ENCODE measurements at regions not wholly inside any gene's neighbourhood (a gene's known extent, or its start where the extent isn't known, plus 50 kb on each side); places are given as distances from the start of the nearest gene placed in this dataset.
"Not testable (repeated sequence)": the region's sequence is repeated elsewhere in the genome, so short reads cannot be mapped to it uniquely, and the experiment has no call there.

DNA sequence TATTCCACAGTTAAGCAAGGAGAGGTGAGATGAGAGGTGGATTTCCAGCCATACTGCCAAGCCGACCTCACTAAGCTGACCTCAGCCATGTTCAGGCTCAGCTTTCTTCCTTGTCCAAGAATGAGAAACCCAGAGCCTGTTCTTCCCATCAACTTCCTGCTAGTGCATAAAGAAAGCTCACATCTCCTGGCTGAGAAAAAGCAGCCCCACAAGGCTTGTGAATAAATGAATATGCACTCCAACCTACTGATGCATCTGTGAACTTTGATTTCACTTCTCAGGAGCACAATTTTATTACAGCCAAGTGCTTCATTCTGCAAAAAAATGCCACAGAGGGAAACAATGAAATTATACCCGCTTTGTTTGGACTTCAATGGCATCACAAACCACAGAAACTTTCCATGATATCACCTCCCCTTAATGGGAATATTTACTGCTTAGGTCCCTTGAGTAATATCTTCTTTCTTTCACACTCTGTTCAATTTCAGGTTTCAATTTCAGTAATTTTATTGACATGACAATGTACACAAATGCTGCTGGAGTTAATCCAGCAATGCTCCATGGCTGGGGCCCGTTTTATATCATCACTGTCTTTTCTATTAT, 437.0 kb upstream of the PPP2R3A start:
- ATAC-seq = no peak

DNA sequence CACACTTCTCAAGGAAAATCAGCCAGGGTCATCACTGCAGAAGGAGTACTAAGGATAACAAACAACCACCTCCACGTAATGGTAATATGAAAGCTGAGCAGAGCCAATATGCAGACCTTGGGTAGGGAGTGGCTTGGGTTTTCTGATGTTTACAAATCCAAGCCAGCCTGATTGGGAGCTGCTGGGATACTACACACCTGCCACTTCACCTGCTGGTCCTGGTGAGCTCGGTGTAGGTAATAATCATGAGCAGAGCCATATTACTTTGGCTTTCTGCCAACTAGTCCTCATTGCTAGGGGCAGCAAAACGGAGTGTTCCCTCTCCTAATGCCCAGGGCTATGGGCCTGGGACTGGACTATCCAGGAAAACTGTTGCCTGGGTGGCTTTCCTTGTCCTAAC, 433.5 kb upstream of the PPP2R3A start:
- no peak for DNase-seq (ENCODE audit: low spot score)
- intact Hi-C loops (cut with DNase I) = no loop called here
- ATAC-seq = no peak

More for the DNA sequence above, 437.0 kb upstream of the PPP2R3A start:
- no peak for DNase-seq (ENCODE audit: low spot score)
- intact Hi-C loops (cut with DNase I) = no loop called here

DNA sequence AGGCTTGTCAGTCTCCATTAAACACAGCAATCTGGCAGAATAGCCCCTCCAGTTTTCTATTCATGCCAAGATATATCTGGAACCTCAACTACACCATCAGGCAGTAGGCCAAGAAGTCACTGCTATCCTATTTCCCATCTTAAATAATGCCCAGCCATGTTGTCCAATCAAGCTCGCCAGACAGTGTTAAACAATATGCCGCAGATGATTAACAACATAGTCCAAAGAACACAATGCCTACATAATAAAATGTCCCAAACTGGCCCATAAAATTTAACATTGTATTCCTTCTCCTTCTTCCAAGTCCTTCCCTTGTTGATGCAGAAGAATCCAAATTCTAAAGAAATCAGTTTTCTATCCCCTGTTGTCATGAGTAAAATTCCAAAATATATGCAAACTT, 427.4 kb upstream of the PPP2R3A start:
- no peak for DNase-seq (ENCODE audit: low spot score)
- intact Hi-C loops (cut with DNase I) = no loop called here
- no peak for ATAC-seq

DNA sequence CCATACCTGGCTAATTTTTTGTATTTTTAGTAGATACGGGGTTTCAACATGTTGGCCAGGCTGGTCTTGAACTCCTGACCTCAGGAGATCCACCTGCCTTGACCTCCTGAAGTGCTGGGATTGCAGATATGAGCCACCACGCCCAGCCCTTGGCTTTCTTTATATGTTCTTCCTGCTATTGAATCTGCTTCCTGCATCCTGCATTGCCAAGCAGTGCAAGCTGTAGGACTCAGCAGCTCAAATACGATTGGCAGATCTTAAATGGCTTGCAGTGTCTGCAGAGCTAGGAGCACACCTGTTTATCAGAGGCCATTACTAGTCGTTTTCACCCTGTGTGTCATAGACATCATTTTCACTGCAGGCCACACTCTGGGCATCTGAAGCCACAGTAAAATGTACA, 426.2 kb upstream of the PPP2R3A start:
- ATAC-seq = no peak
- DNase-seq (ENCODE audit: low spot score) = no peak
- intact Hi-C loops (cut with DNase I) = no loop called here

DNA sequence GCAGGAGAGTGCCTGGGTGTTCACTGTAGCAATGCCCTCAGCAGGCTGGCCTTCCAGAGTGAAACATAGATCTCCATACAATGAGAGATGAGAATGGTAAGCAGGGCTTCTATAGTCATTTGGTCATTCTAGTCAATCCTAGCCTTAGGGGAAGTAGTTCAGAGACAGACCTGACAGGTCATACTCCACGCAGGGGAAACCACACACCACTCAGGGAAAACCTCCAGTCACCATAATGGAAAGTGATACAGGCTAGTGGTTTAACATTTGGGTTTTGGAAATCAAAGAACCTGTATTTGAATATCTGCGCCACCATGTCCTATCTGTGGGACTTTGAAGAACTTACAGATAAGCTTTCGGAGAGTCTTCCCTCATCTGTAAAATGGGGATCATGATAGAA, 425.7 kb upstream of the PPP2R3A start:
- intact Hi-C loops (cut with DNase I) = no loop called here
- ATAC-seq (no peak), DNase-seq (ENCODE audit: low spot score) (no peak)

DNA sequence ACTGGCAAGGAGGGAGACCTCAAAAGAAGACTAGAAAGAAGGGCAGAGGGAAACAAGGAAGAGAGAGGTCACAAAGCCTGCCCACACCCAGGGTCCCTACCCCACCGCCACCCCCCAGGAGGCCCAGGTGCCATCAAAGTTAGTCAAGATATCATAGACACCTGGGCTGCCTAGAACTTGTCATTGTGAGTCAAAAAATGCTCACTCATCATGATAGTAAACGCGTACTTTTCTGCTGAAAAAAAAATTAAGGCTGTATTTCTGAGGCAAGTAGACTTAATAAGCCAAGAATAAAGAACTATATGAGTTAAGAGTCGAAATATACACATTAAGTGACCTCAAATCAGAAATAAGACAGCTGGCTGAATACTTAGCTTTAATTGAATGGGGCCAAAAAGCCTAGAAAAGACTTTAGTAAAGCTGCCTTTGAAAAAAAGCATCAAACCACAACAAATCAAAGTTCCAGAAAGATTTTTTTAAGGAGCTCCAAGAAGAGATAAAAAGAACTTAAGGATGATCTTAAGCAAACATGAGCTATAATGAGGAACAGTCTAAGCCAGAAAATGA, 415.5 kb upstream of the PPP2R3A start:
- no peak for DNase-seq (ENCODE audit: low spot score)
- ATAC-seq = no peak
- intact Hi-C loops (cut with DNase I) = no loop called here

DNA sequence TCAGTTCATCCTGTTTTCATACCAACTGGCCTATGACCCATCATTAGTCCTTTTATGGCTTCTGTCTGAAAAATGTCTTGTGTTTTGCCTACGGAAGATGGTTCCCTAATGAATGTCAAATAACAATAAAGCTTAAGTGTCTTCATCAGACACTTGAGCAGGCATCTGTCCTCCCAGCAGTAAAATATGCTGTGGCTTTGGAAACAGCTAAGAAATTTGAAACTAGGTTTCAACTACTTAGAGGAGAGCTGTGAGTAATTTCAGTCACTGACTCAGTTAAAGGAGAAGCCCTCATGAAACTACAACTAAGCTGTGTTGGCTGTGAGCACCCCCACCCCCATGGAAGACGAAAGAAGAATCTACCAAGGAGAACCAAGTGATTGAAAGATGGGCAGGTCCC, 409.4 kb upstream of the PPP2R3A start:
- ATAC-seq (no peak), DNase-seq (ENCODE audit: low spot score) (no peak)
- intact Hi-C loops (cut with DNase I) = no loop called here

DNA sequence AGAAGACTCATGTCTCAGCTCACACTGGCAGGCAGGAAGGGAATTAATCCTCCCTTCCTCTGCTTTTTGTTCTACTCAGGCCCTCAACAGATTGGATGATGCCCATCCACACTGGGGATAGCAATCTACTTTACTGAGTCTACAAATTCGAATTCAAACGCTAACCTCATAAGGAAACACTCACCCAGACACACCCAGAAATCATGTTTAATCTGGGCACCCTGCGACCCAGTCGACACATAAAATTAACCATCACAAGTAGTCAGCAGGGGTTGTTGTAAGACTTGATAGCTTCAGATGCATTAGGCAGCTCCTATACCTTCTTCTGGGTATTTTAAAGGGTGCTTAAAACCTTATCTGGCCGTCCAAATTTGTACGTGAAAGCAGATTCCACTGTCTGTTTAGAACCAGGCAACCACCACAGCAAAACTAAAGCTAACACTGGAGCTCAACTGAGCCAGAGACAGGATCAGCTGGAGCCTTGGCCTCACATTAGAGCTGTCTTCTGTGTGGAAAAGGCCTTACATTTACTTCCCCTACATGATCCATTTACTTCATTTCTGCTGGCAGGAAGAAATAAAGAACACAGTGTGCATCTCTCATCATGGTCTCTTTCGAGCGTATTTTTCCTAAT, 407.3 kb upstream of the PPP2R3A start:
- intact Hi-C loops (cut with DNase I) = no loop called here
- no peak for DNase-seq (ENCODE audit: low spot score)
- peak; percentile 71 for ATAC-seq

DNA sequence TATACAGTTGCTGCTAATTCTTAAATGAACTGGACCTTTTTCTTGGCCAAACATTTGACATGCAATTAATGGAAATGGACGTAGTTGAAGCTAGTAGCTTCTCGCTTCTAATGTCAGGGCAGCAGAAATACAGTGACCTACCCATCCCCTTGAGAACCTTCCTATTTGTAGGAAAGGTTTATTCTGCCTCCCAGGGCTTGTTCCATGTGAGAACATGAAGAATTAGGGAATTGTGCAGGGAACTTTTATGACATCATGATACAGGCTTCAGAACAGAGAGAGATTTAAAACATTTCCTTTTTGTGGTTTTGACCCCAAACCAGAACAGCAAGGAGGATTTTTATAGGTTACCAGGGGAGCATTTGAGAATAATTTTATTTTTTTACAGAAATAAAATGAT, 406.6 kb upstream of the PPP2R3A start:
- intact Hi-C loops (cut with DNase I) = no loop called here
- peak; percentile 93 for ATAC-seq
- DNase-seq (ENCODE audit: low spot score) = no peak

DNA sequence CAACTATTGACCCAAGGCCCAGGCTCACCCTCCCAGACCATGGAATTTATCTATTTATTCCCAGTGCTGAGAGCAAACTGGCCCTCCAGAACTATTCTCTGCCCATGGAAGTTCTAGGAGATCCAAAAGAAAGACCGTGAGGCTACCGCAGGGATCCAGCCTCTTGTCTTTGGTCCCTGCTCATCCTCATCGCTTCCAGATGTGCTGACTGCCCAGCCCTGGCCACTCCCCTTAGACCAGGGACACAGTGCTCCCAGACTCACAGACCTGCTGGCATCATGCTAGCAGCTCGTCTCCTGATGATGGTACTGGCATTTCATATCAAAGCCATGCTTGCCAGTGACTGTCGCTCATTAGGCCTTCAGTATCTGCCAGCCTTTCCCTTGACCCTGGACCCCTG, 405.7 kb upstream of the PPP2R3A start:
- peak; percentile 61 for ATAC-seq
- intact Hi-C loops (cut with DNase I) = no loop called here

DNA sequence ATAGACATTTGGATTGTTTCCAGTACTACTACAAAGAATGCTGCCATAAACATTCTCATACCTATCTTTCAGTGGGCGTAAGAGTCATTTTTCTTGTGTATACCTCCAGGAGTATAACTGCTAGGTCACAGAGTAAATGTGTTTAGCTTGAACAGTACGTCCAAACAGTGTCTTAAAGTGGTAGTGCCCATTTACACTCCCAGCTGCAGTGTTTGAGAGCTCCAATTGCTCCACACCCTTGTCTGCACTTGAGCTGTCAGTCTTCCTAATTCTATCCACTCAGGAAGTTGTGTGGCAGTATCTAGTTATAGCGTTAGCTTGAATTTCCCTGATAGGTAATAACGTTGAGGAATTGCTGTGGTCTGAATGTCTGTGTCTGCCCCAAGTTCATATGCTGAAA, 404.7 kb upstream of the PPP2R3A start:
- intact Hi-C loops (cut with DNase I) = no loop called here
- ATAC-seq (no peak), DNase-seq (ENCODE audit: low spot score) (no peak)

More for the DNA sequence above, 405.7 kb upstream of the PPP2R3A start:
- DNase-seq (ENCODE audit: low spot score) = no peak

DNA sequence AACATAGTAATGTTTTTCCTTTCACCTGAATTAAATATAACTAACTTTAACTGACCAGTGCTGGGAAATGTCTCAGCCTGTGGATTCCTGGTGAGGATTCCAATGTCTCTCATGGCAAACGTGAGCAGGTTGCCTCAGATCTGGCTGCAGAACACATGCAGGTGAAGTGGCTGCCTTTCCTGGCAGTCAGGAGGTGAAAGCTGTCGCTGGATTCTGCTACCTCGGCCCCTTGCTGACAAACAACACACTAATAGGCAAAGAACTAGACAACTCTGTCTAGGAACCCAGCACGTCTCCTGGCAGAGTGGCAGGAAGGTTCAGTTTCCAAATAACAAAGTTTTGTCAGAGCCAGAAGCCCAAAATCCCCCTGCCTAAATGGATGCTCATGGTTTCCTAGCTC, 400.8 kb upstream of the PPP2R3A start:
- DNase-seq (ENCODE audit: low spot score) = no peak
- intact Hi-C loops (cut with DNase I) = no loop called here
- no peak for ATAC-seq

DNA sequence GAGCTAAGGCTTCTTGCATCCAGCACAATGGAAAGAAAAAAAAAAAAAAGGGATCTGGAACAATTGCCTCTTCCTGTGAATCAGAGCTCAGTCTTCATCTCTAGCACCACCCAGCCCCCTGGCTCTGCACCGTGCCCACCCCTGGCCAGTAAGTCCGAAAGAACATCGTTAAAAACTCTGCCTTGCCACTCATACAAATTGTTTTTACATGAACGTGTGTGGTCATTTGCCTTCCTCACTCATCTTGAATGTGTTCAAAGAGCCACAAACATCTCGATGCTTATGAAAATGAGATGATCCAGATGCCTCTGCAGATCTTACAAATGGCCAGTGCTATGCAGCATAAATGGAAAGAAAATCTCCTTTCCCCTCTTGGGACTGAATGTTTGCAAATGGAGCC, 400.0 kb upstream of the PPP2R3A start:
- DNase-seq (ENCODE audit: low spot score) (no peak), ATAC-seq (no peak)
- intact Hi-C loops (cut with DNase I) = no loop called here

DNA sequence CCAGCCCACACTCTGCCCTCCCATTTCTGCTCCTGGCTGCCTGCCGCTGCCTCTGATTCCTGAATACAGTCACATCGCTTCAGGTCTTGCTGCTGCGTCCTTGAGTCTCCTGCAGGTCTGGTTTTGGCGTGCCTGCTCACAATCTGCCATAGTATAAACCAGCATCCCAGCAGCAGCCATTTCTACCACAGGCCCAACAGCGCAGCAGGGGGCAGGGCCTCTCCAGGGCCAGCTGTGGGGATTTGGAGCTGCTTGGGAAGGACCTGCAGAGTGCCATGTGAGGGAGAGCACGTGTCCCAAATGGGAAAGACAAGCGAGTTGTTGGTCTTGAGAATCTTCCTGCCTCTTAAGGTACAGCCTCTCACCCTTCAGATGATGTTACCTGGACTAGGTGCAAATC, 398.3 kb upstream of the PPP2R3A start:
- intact Hi-C loops (cut with DNase I) = no loop called here
- ATAC-seq (no peak), DNase-seq (ENCODE audit: low spot score) (no peak)

DNA sequence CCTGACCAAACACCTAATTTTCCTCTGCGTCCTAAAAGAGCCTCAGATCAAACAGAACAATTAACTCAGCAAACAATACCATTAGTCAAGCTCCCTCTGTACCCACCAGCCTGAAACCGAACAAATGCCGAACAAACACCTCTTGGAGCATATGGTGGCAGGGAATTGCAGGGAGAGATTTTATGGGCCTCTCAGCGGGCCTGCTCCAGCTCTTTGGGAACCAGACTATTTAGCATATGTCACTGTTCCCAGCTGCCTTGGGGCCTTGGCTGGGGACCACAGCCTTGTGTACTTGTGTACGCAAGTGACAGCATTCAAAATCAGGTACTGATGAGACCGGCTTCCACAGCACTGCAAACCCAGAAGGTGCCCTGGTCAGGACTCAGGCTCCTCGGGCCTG, 388.8 kb upstream of the PPP2R3A start:
- intact Hi-C loops (cut with DNase I) = no loop called here
- DNase-seq (ENCODE audit: low spot score) = no peak
- ATAC-seq = no peak

DNA sequence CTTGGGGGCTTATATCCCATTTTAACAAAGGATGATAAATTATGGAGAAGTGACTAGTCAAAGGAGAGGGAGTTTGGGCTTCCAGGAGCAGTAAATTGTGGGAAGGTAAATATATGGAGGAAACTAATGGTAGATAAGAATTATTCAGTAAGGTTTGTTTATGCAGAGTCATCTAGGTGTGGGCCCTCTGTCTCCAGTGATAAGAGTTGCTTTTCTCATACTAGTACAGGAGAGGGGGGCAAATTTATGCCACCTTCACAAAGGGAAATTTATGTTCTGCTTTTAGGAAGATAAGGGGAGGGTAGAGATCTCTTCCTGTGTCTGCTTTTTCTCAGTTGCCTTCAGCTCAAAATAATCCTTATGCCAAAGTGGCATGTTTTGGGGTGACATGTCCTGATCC, 383.7 kb upstream of the PPP2R3A start:
- DNase-seq (ENCODE audit: low spot score) = no peak
- no peak for ATAC-seq
- intact Hi-C loops (cut with DNase I) = no loop called here

DNA sequence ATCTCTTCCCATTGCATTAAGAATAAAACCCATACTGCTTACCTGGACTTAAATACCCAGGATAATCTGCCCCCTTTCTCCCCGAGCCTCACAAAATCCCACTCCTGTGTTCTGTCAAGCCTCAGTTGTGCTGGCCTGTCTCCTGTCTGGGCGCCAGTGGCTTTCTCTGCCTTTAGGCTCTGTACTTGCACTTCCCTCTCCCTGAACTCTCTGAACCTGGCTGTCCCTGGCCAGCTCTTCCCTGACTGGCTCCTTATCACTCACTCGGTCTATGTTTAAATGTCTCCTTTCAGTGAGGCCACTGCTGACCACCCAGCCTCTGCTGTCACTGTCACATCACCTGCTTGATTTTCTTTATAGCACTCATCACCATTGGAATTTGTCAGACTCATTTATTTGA, 382.7 kb upstream of the PPP2R3A start:
- ATAC-seq (no peak), DNase-seq (ENCODE audit: low spot score) (no peak)
- intact Hi-C loops (cut with DNase I) = no loop called here

DNA sequence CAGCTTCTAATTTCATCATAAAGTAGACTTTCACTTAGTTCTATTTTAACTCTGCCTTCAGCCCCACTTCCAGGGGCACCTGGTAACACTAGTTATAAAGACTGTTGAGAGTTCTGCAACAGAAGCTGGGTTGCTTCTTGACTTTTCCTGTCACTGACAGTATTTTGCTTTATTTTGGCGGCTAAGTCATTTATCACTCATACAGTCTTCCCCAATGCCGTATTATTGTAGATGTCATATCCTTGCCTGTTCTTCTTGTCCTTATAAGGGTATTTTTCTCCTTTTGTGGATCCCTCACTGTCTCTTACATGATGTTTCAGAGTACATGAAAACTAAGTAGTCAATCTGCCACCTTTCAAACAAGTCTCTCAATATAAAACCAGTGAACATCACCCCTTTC, 369.0 kb upstream of the PPP2R3A start:
- DNase-seq (ENCODE audit: low spot score) = no peak
- ATAC-seq = no peak
- intact Hi-C loops (cut with DNase I) = no loop called here

DNA sequence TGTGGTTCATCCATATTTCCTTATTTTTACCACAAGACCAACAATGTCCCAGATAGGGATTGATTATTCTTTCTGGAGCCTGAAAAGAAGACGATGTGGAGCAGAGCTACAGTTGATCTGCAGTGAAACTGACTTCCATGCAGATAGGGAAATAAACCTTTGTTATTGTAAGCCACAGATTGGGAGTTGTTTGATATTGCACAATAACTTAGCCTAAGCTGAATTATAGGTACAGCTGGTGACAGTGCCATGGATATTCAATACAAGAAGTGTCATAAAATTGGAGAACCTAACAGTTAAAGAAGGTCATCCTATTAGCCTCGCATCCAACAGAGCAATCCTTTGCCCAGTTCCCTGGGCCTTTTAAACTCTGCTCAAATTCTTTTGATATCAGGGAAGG, 367.7 kb upstream of the PPP2R3A start:
- no peak for DNase-seq (ENCODE audit: low spot score)
- intact Hi-C loops (cut with DNase I) = no loop called here
- no peak for ATAC-seq

DNA sequence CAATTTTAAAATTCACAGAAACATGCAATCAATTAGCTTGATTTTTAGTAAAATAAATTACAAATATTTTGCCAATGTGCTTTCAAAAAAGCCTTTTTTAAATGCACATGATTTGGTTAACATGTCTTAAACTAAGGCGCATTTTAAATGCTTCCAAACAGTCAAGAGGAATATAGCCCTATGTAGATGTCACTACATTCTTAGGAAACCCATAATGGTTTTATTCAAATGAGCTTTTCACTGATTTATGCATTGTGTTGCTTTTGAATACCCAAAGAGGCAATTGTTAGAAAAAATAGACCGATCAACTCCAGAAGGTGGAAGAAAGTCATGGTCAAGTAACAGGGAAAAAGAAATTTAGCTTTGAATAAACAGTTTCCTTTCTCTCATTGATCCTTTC, 366.9 kb upstream of the PPP2R3A start:
- DNase-seq (ENCODE audit: low spot score) (no peak), ATAC-seq (no peak)
- intact Hi-C loops (cut with DNase I) = no loop called here

DNA sequence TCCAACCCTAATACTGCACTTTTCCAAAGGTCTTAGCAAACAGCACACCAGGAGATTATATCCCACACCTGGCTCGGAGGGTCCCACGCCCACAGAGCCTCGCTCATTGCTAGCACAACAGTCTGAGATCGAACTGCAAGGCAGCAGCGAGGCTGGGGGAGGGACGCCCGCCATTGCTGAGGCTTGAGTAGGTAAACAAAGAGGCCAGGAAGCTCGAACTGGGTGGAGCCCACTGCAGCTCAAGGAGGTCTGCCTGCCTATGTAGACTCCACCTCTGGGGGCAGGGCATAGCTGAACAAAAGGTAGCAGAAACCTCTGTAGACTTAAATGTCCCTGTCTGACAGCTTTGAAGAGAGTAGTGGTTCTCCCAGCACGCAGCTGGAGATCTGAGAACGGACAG, 361.0 kb upstream of the PPP2R3A start:
- DNase-seq (ENCODE audit: low spot score); intact Hi-C loops (cut with DNase I); ATAC-seq: not testable (repeated sequence)

All from sciatic nerve (tissue), 2 donors.